Activated CD4-positive, alpha-beta memory T cell treated with anti-CD3 and anti-CD28 coated beads for 36 hours (primary cell): ENCODE measurements at regions not wholly inside any gene's neighbourhood (a gene's known extent, or its start where the extent isn't known, plus 50 kb on each side); places are given as distances from the start of the nearest gene placed in this dataset.

ENCODE experiments used
- CTCF ChIA-PET: fragments of 350-600 bp; sonication (Branson Sonifier 250); formaldehyde crosslinking; loops from one replicate; lab custom pipeline; 2021; ENCODE audit warnings: antibody characterized with exemption, inconsistent platforms; lab: Charles Lee
- POLR2A ChIA-PET: fragments of 350-600 bp; sonication (Branson Sonifier 250); formaldehyde crosslinking; loops from one replicate; lab custom pipeline; 2021; ENCODE audit warnings: antibody characterized with exemption; lab: Charles Lee
- DNase-seq: peaks from one replicate; pipeline ENCODE4 v3.0.0-alpha.2; 2020
- H3K27ac Mint-ChIP-seq: one replicate; pipeline ENCODE4 v1.8.0; 2021; ENCODE audit warnings: mixed read lengths
- H3K27me3 Mint-ChIP-seq: one replicate; pipeline ENCODE4 v1.8.0; 2021; ENCODE audit warnings: mixed read lengths
- H3K36me3 Mint-ChIP-seq: one replicate; pipeline ENCODE4 v1.8.0; 2021; ENCODE audit warnings: mixed read lengths
- H3K4me1 Mint-ChIP-seq: one replicate; pipeline ENCODE4 v1.8.0; 2021; ENCODE audit warnings: low read depth, mixed read lengths
- H3K4me3 Mint-ChIP-seq: one replicate; pipeline ENCODE4 v1.8.0; 2021; ENCODE audit warnings: mild to moderate bottlenecking, mixed read lengths
- H3K9me3 Mint-ChIP-seq: one replicate; pipeline ENCODE4 v1.8.0; 2021; ENCODE audit warnings: mixed read lengths
- intact Hi-C: fragments of 100-400 bp; cut with micrococcal nuclease; formaldehyde crosslinking; loops from one replicate; pipeline ENCODE4 v1.15.1; 2023

DNA sequence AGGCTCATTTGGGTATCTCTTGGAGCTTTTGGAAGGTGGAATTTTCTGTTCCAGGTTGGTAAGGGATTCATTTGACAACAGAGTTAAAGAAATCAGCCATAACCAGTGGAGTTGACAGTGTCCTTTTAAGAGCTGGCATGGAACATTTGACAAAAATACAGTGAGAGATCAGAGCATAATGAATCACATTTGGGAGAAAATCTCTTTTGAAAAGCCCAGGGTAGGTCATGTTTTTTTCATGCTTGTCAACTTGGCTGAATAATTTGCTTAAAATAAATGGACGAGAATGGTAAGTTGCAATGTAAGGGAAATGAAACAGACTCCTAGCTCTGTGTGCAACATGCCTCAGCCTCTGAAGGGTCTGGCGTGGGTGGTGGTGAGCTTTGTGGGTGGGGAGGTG lies 235.3 kb upstream of the N4BP1 start:
- CTCF ChIA-PET, result no interaction called here

DNA sequence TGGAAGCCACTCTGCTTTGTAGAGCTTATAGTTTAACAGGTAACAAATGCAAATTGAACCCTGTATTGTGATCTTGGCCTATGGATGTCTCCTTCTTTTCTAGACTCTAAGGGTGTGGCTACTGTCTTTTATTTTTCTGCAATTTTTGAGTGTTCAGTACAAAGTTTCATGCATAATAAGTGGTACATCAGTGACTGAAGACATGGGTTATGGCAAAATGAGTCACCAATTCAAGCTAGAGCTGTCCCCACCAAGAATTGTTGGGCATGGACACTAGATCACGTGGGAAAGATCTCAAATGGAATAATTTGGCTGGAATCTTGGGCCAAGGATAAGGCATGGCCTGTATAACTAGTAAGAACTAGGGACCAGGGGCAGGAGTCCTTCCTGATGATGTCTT lies 228.4 kb upstream of the N4BP1 start:
- H3K4me3 Mint-ChIP-seq, result no peak overlapping the region
- POLR2A ChIA-PET, result no interaction called here

More for the DNA sequence above, 235.3 kb upstream of the N4BP1 start:
- intact Hi-C loops, result no loop called here
- no peaks in the 10 kb centered on the region for H3K36me3 Mint-ChIP-seq
- no peak overlapping the region for H3K27ac Mint-ChIP-seq
- no peaks in the 10 kb centered on the region for H3K27me3 Mint-ChIP-seq
- no peak for DNase-seq
- H3K9me3 Mint-ChIP-seq, result no peaks in the 10 kb centered on the region
- no peak overlapping the region for H3K4me3 Mint-ChIP-seq
- POLR2A ChIA-PET, result no interaction called here
- H3K4me1 Mint-ChIP-seq, result no peaks in the 10 kb centered on the region

DNA sequence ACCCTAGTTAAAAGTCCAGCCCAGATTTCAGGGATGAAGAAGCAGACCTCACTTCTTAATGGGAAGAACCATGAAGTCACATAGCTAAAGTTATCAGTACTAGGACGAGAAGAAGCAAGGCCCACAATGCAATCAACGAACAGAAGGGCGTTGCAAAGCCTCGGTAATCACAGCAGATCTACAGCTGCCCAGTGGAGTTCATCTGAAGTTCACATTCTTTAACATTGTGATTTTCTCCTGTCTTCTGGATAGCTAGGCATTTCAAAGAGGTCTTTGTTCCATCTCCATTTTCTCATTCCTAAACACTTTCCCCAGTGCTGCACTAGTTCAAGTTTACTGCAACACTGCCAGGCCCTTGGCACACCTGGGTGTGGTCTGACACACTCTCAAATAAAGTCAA lies 226.7 kb upstream of the N4BP1 start:
- H3K27ac Mint-ChIP-seq, result no peak overlapping the region
- no peak for DNase-seq
- no peaks in the 10 kb centered on the region for H3K36me3 Mint-ChIP-seq
- intact Hi-C loops, result no loop called here
- CTCF ChIA-PET, result no interaction called here
- POLR2A ChIA-PET, result no interaction called here
- no peaks in the 10 kb centered on the region for H3K4me1 Mint-ChIP-seq
- no peak overlapping the region for H3K4me3 Mint-ChIP-seq
- no peaks in the 10 kb centered on the region for H3K9me3 Mint-ChIP-seq
- H3K27me3 Mint-ChIP-seq, result no peaks in the 10 kb centered on the region

More for the DNA sequence above, 228.4 kb upstream of the N4BP1 start:
- Mint-ChIP-seq H3K27me3 (no peaks in the 10 kb centered on the region), H3K4me1 (no peaks in the 10 kb centered on the region), H3K9me3 (no peaks in the 10 kb centered on the region), H3K36me3 (no peaks in the 10 kb centered on the region), H3K27ac (no peak overlapping the region)
- intact Hi-C loops, result no loop called here
- CTCF ChIA-PET, result interaction anchor here (0.6 kb wide), 1 partner anchor 59 kb away, joined by 3 read pairs; no protein-coding TSS in a partner anchor
- no peak for DNase-seq

DNA sequence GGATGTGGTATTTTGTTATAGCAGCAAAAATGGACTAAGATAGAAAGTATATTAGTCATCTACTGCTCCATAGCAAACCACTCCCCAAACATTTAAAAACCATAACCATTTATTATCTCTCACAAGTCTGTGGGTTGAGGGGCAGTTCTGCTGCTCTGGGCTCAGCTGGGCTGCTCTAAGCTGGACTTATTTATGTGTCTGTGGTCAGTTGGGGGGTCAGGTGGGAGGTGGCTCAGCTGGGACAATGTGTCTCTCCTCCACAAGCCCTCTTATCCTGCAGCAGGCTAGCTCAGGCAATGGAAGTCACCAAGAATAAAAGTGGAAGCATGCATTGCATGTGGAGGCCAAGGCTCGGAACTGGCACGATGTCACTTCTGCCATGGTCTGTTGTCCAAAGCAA lies 226.1 kb upstream of the N4BP1 start:
- CTCF ChIA-PET, result no interaction called here
- H3K4me1 Mint-ChIP-seq, result no peaks in the 10 kb centered on the region
- POLR2A ChIA-PET, result no interaction called here
- no peak overlapping the region for H3K27ac Mint-ChIP-seq
- DNase-seq, result no peak
- H3K36me3 Mint-ChIP-seq, result no peaks in the 10 kb centered on the region
- no peaks in the 10 kb centered on the region for H3K9me3 Mint-ChIP-seq
- H3K27me3 Mint-ChIP-seq, result no peaks in the 10 kb centered on the region
- intact Hi-C loops, result no loop called here
- no peak overlapping the region for H3K4me3 Mint-ChIP-seq

DNA sequence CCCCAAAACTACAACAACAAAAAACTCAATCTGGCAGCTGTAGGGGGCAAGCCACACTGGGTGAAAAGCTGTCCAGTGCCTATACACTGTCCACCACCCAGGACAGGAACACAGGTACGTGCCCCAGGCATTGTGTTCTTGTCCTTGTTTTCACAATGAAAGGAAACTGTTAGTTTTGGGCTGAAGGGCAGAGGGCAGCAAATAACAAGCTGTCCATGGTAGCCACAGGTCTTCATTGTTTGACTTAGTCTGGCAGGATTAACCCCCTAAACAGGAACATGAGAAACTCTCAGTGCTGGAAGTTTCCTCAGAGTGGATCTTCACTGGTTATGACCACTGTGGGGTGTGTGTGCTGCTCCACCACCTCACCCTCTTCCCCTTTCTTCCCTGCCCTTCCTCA lies 224.6 kb upstream of the N4BP1 start:
- H3K27me3 Mint-ChIP-seq, result no peaks in the 10 kb centered on the region
- DNase-seq, result no peak
- no peaks in the 10 kb centered on the region for H3K4me1 Mint-ChIP-seq
- H3K27ac Mint-ChIP-seq, result no peak overlapping the region
- H3K36me3 Mint-ChIP-seq, result no peaks in the 10 kb centered on the region
- ChIA-PET POLR2A (no interaction called here), CTCF (no interaction called here)
- no peak overlapping the region for H3K4me3 Mint-ChIP-seq
- no peaks in the 10 kb centered on the region for H3K9me3 Mint-ChIP-seq
- intact Hi-C loops, result no loop called here

DNA sequence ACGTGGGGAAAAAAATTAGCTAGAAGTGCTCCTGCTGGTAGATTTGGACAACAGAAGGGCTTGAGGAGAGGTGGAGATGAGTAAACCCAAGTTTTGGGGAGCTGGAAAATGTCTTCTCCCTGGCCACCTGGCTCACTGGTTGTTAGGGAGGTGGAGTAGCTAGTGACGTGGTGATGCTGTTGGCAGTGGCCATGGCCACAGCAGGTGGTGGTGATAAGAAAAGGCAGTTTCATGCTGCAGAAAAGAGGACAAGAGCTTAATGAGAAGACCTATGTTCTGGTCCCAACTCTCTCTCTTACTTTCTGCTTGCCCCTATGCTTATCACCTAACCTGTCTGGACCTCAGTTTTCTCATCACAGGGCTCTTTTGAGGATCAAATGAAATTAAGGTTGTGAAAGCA lies 223.5 kb upstream of the N4BP1 start:
- ChIA-PET CTCF (no interaction called here), POLR2A (no interaction called here)
- no peaks in the 10 kb centered on the region for H3K9me3 Mint-ChIP-seq
- H3K4me1 Mint-ChIP-seq, result no peaks in the 10 kb centered on the region
- DNase-seq, result no peak
- no peaks in the 10 kb centered on the region for H3K27me3 Mint-ChIP-seq
- H3K27ac Mint-ChIP-seq, result no peak overlapping the region
- H3K4me3 Mint-ChIP-seq, result no peak overlapping the region
- H3K36me3 Mint-ChIP-seq, result no peaks in the 10 kb centered on the region
- intact Hi-C loops, result no loop called here

DNA sequence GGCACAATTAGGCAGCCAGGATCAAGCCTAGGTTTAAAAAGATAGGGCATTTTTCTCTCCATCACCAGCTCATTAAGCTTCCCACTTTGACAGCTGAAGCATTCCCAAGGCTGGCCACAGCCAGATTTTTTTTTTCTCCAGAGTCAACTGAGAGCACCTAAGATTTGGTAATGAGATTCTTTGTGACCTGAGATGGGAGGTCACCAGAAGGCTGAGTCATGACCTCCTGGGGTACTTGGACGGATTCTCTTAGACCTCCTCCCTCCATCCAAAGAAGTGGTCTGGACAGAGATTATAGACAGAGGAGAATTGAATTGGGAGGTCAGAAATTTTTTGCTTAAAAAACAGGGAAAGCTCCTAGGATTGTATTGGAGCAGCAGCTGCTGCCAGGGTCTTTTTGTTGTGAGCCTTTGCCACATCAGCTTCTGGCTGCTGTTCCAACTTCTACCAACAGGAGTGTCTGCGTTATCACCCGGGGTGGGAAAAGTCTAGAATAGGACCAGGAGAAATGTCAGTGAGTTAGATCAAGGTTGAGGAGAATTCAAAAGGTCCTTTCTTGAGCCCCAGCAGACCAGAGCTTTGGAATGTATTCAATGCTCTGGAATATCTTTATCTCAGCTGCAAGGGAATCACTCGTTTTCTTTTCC lies 221.2 kb upstream of the N4BP1 start:
- Mint-ChIP-seq H3K9me3 (no peaks in the 10 kb centered on the region), H3K4me1 (no peaks in the 10 kb centered on the region), H3K27me3 (no peaks in the 10 kb centered on the region), H3K36me3 (no peaks in the 10 kb centered on the region), H3K27ac (no peak overlapping the region), H3K4me3 (no peak overlapping the region)
- intact Hi-C loops, result no loop called here
- ChIA-PET POLR2A (no interaction called here), CTCF (no interaction called here)
- DNase-seq, result no peak

DNA sequence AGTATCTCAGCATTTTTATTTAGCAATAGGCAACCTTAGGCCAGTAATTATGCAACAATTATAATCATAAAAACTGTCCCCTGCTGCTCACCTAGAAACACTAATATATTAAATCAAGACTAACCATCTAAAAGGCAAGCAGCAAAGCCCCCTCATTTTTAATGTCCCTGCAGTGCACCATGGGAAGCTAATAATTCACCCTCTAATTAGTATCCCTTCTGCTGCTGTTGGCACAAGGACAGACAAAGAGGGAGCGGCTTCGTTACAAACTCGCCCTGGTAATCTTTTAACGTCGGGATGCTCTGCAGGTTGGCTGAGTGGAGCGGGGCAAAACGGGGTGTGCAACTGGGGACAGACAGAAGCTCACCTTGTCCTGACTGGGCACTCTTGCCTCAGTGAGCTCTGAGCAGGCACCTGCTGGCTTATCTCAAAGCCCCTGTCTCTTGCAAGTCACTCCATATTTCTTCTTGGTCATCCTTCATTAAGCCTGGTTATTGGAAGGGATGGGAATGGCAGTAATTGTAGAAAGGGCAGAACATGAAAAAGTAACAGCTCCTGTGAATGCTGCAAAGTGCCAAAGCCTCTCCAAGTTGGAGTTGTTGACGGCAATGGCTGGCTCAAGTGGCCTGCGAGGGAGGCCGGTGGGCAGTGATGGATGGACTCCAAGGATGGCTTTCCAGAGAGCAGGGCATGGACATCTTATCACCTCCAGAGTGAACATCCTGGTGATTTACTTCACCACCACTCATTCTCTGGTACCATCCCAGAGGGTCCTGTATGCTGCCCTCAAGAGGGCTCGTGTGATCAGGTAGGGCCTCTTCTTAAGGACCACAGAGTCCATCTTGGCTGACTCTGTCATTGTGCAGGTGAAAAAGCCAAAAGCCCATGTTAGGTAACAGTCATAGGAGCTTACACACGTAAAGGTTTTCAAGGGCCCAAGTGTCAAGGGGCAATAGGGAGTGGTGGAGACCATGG lies 219.6 kb upstream of the N4BP1 start:
- no peak overlapping the region for H3K4me3 Mint-ChIP-seq
- no peaks in the 10 kb centered on the region for H3K9me3 Mint-ChIP-seq
- CTCF ChIA-PET, result no interaction called here
- no peaks in the 10 kb centered on the region for H3K27me3 Mint-ChIP-seq
- POLR2A ChIA-PET, result no interaction called here
- H3K4me1 Mint-ChIP-seq, result no peaks in the 10 kb centered on the region
- H3K36me3 Mint-ChIP-seq, result no peaks in the 10 kb centered on the region
- no peak overlapping the region for H3K27ac Mint-ChIP-seq
- intact Hi-C loops, result no loop called here
- DNase-seq, result no peak

DNA sequence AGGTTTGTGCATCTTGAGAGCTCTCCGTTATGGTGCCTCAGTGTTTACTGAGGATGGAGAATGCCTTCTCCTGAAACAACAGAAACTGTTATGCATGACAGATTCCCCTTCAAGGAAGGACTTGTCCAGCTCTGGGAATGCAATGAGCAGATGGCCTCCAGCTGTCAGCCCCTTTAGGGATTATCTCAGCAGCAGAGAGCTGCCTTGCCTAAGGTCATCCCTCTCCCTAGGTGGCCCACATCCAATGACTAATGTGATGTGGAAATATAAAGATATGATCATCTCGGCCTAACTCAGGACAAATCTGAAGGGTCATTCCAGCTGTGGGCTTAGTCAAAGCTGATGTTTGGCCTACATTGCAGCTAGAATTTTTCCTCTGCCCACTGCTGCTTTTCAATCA lies 214.3 kb upstream of the N4BP1 start:
- DNase-seq, result no peak
- H3K9me3 Mint-ChIP-seq, result no peaks in the 10 kb centered on the region
- intact Hi-C loops, result no loop called here
- no peaks in the 10 kb centered on the region for H3K4me1 Mint-ChIP-seq
- no peak overlapping the region for H3K27ac Mint-ChIP-seq
- ChIA-PET CTCF (no interaction called here), POLR2A (no interaction called here)
- no peaks in the 10 kb centered on the region for H3K36me3 Mint-ChIP-seq
- no peaks in the 10 kb centered on the region for H3K27me3 Mint-ChIP-seq
- H3K4me3 Mint-ChIP-seq, result no peak overlapping the region

DNA sequence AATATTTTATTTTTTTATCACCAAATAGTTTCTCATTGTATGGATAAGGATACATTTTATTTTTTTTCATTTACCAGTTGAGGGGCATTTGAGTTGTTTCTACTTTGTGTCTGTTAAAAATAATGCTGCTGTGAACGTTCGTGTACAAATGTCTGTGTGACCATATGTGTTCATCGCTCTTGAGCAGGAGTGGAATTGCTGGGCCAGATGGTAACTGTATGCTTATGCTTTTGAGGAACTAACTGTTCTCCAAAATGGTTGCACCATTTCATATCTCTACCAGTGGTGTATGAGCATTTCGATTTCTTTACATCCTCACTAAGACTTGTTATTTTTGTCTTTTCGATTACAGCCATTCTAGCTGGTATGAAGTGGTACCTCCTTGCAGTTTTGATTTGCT lies 212.5 kb upstream of the N4BP1 start:
- Mint-ChIP-seq H3K4me1 (no peaks in the 10 kb centered on the region), H3K27ac (no peak overlapping the region), H3K9me3 (no peaks in the 10 kb centered on the region), H3K4me3 (no peak overlapping the region), H3K36me3 (no peaks in the 10 kb centered on the region), H3K27me3 (no peaks in the 10 kb centered on the region)
- ChIA-PET POLR2A (no interaction called here), CTCF (no interaction called here)
- intact Hi-C loops, result no loop called here
- DNase-seq, result no peak

DNA sequence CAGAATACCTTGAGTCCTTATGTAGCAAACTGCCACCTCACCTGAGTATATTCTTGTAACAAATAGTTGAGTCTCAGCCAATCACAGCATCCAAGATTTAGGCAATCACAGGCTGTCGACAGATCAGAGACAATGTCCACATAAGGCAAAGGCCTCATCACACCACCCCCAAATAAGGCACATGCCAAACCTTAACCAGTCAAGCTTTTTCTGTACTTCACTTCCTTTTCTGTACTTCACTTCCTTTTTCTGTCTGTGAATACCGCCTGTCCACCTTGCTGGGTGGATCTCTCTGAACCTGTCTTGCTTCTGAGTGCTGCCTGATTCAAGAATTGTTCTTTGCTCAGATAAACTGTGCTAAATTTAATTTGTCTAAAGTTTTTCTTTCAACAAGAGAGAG lies 210.4 kb upstream of the N4BP1 start:
- intact Hi-C loops, result no loop called here
- no peaks in the 10 kb centered on the region for H3K27me3 Mint-ChIP-seq
- CTCF ChIA-PET, result no interaction called here
- no peaks in the 10 kb centered on the region for H3K4me1 Mint-ChIP-seq
- no peak overlapping the region for H3K27ac Mint-ChIP-seq
- H3K9me3 Mint-ChIP-seq, result no peaks in the 10 kb centered on the region
- DNase-seq, result no peak
- H3K36me3 Mint-ChIP-seq, result no peaks in the 10 kb centered on the region
- POLR2A ChIA-PET, result no interaction called here
- no peak overlapping the region for H3K4me3 Mint-ChIP-seq

DNA sequence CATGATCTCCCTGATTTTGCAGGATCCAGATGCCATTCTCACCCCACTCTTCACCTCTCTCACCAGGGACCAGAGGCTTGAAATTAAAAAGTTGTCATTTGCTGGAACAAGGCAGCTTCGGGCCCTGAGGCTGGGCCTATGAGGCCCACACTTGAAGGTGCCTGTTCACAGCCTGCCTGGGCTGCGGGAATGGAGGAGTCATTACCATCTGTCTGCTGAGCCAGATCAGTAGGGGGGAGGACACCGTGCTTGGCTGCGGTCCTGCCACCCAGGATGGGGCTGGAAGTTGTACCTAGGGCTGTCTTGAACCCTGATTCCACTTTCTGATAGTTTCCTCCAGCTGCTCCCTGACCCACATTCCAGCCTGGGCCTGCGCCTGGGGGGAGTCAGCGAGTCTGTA lies 208.3 kb upstream of the N4BP1 start:
- Mint-ChIP-seq H3K4me3 (no peak overlapping the region), H3K27ac (no peak overlapping the region), H3K4me1 (no peaks in the 10 kb centered on the region), H3K27me3 (no peaks in the 10 kb centered on the region), H3K9me3 (no peaks in the 10 kb centered on the region), H3K36me3 (no peaks in the 10 kb centered on the region)
- intact Hi-C loops, result no loop called here
- no peak for DNase-seq
- ChIA-PET CTCF (no interaction called here), POLR2A (no interaction called here)

DNA sequence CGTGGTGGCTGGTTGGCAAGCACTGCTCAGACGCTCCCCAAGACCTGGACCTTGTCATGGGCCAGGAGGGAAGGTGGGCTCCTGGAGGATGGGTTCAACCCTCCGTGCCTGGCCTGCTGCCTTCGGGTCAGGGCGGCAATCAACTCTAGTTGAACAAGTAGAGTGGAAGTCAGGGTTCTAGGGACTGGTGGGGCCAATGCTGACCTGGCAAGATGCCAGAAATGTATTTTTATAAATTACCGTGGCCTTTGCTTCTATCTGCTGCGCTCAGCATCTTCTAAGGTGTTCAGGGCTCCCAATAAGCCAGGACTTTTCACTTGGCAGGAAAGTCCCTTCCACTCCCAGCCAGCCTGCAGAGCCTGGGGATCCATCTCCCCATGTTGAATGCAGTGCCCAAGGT lies 207.1 kb upstream of the N4BP1 start:
- ChIA-PET CTCF (no interaction called here), POLR2A (no interaction called here)
- Mint-ChIP-seq H3K4me1 (no peaks in the 10 kb centered on the region), H3K27me3 (peaks cover 8% of the 10 kb centered on the region), H3K9me3 (no peaks in the 10 kb centered on the region), H3K27ac (no peak overlapping the region), H3K4me3 (no peak overlapping the region), H3K36me3 (no peaks in the 10 kb centered on the region)
- intact Hi-C loops, result no loop called here
- no peak for DNase-seq
